WTC11 (cell line): ENCODE measurements at regions not wholly inside any gene's neighbourhood (a gene's known extent, or its start where the extent isn't known, plus 50 kb on each side); places are given as distances from the start of the nearest gene placed in this dataset.

ENCODE experiments used
- ATAC-seq: fragments of 200-7000 bp; cut with Tn5 transposase; 2 replicates; pipeline ENCODE4 v1.10.0; 2021; ENCODE audit warnings: mild to moderate bottlenecking, moderate library complexity
- CTCF ChIA-PET: fragments of 300-600 bp; sonication (Branson Sonifier 250); formaldehyde crosslinking; loops from one replicate; lab custom pipeline; 2021; ENCODE audit warnings: antibody characterized with exemption; lab: Charles Lee
- POLR2A ChIA-PET: fragments of 350-600 bp; sonication (Branson Sonifier 250); formaldehyde crosslinking; loops from one replicate; lab custom pipeline; 2021; ENCODE audit warnings: antibody characterized with exemption; lab: Charles Lee
- DNase-seq: peaks from one replicate; pipeline ENCODE4 v3.0.0; 2021; ENCODE audit warnings: low spot score
- H3K27ac Mint-ChIP-seq: 2 replicates; pipeline ENCODE4 v1.8.0; 2021; ENCODE audit warnings: mixed read lengths
- H3K27me3 Mint-ChIP-seq: 2 replicates; pipeline ENCODE4 v1.8.0; 2021; ENCODE audit warnings: low read depth, mild to moderate bottlenecking, moderate library complexity, mixed read lengths
- H3K36me3 Mint-ChIP-seq: 2 replicates; pipeline ENCODE4 v1.8.0; 2021; ENCODE audit warnings: mixed read lengths
- H3K4me1 Mint-ChIP-seq: 2 replicates; pipeline ENCODE4 v1.8.0; 2022; ENCODE audit warnings: mixed read lengths
- H3K4me3 Mint-ChIP-seq: 2 replicates; pipeline ENCODE4 v1.8.0; 2021; ENCODE audit warnings: mild to moderate bottlenecking, moderate library complexity, mixed read lengths
- H3K9me3 Mint-ChIP-seq: 2 replicates; pipeline ENCODE4 v1.8.0; 2021; ENCODE audit warnings: mixed read lengths
- ATF6 ChIP-seq: sonication (generic); formaldehyde crosslinking; IDR thresholded peaks from 2 replicates; pipeline ENCODE4 v1.8.1; 2023; ENCODE audit warnings: mild to moderate bottlenecking, missing genetic modification reagents
- CREM ChIP-seq: sonication (generic); formaldehyde crosslinking; IDR thresholded peaks from 2 replicates; pipeline ENCODE4 v1.8.1; 2022; ENCODE audit warnings: mild to moderate bottlenecking, missing genetic modification reagents, moderate library complexity
- ERG ChIP-seq: fragments of 250-450 bp; sonication (Bioruptor Pico); IDR thresholded peaks from 2 replicates; pipeline ENCODE4 v1.8.0; 2021; ENCODE audit warnings: mild to moderate bottlenecking
- FOXP1 ChIP-seq: sonication (generic); formaldehyde crosslinking; IDR thresholded peaks from 2 replicates; pipeline ENCODE4 v1.8.0; 2022; ENCODE audit warnings: missing genetic modification reagents, mild to moderate bottlenecking, moderate library complexity, borderline replicate concordance
- HMGXB4 ChIP-seq: sonication (generic); formaldehyde crosslinking; IDR thresholded peaks from 2 replicates; pipeline ENCODE4 v1.8.1; 2023; ENCODE audit warnings: mild to moderate bottlenecking, moderate library complexity, missing genetic modification reagents
- IRF1 ChIP-seq: sonication (generic); formaldehyde crosslinking; IDR thresholded peaks from 2 replicates; pipeline ENCODE4 v1.8.0; 2023; ENCODE audit warnings: missing genetic modification reagents
- IRF2 ChIP-seq: sonication (generic); formaldehyde crosslinking; IDR thresholded peaks from 2 replicates; pipeline ENCODE4 v1.8.0; 2022; ENCODE audit warnings: low read depth, missing genetic modification reagents, borderline replicate concordance
- KAT7 ChIP-seq: sonication (generic); formaldehyde crosslinking; IDR thresholded peaks from 2 replicates; pipeline ENCODE4 v1.8.1; 2023; ENCODE audit warnings: missing genetic modification reagents, mild to moderate bottlenecking, borderline replicate concordance
- MLX ChIP-seq: sonication (generic); formaldehyde crosslinking; IDR thresholded peaks from 2 replicates; pipeline ENCODE4 v1.8.1; 2023; ENCODE audit warnings: mild to moderate bottlenecking, missing genetic modification reagents, moderate library complexity
- NFATC4 ChIP-seq: fragments of 250-450 bp; sonication (Bioruptor Pico); IDR thresholded peaks from 2 replicates; pipeline ENCODE4 v1.9.0; 2021; ENCODE audit warnings: mild to moderate bottlenecking
- NFYB ChIP-seq: sonication (generic); formaldehyde crosslinking; conservative IDR thresholded peaks from 2 replicates; pipeline ENCODE4 v1.8.0; 2022; ENCODE audit warnings: low read depth, missing genetic modification reagents
- NR1H2 ChIP-seq: sonication (generic); formaldehyde crosslinking; IDR thresholded peaks from 2 replicates; pipeline ENCODE4 v1.9.0; 2021; ENCODE audit warnings: mild to moderate bottlenecking, moderate library complexity, missing genetic modification reagents
- PRDM15 ChIP-seq: sonication (generic); formaldehyde crosslinking; IDR thresholded peaks from 2 replicates; pipeline ENCODE4 v1.8.0; 2022; ENCODE audit warnings: missing genetic modification reagents
- PREB ChIP-seq: sonication (generic); formaldehyde crosslinking; IDR thresholded peaks from 2 replicates; pipeline ENCODE4 v1.8.1; 2022; ENCODE audit warnings: mild to moderate bottlenecking, missing genetic modification reagents, moderate library complexity, borderline replicate concordance
- RORB ChIP-seq: fragments of 250-450 bp; sonication (Bioruptor Pico); IDR thresholded peaks from 2 replicates; pipeline ENCODE4 v1.9.0; 2021; ENCODE audit warnings: mild to moderate bottlenecking
- TCF7 ChIP-seq: sonication (generic); formaldehyde crosslinking; IDR thresholded peaks from 2 replicates; pipeline ENCODE4 v1.8.0; 2022; ENCODE audit warnings: mild to moderate bottlenecking, low read depth, missing genetic modification reagents, moderate library complexity
- USF1 ChIP-seq: sonication (generic); formaldehyde crosslinking; IDR thresholded peaks from 2 replicates; pipeline ENCODE4 v1.8.0; 2022; ENCODE audit warnings: mild to moderate bottlenecking, missing genetic modification reagents
- ZNF121 ChIP-seq: sonication (generic); formaldehyde crosslinking; IDR thresholded peaks from 2 replicates; pipeline ENCODE4 v1.8.0; 2023; ENCODE audit warnings: missing genetic modification reagents
- ZNF532 ChIP-seq: fragments of 250-450 bp; sonication (Bioruptor Pico); IDR thresholded peaks from 2 replicates; pipeline ENCODE4 v1.9.0; 2021; ENCODE audit warnings: mild to moderate bottlenecking, borderline replicate concordance

GRCh38 chr2:56613254-56613653 is 429.5 kb downstream of the CCDC85A start:
- ChIA-PET POLR2A (no interaction called here), CTCF (no interaction called here)
- Mint-ChIP-seq H3K36me3 (no peaks in the 10 kb centered on the region), H3K27me3 (no peaks in the 10 kb centered on the region), H3K27ac (no peak overlapping the region), H3K9me3 (peaks cover 7% of the 10 kb centered on the region), H3K4me1 (peaks cover 8% of the 10 kb centered on the region), H3K4me3 (no peak overlapping the region)
- DNase-seq (no peak), ATAC-seq (no peak)
- TF ChIP-seq NFYB (CRISPR knock-in tag) (no peak), NFATC4 (CRISPR knock-in tag) (no peak), CREM (no peak), PRDM15 (no peak), PREB (CRISPR knock-in tag) (no peak), FOXP1 (no peak), IRF2 (CRISPR knock-in tag) (no peak), ZNF532 (no peak), USF1 (no peak)

GRCh38 chr2:56613920-56614319 is 430.1 kb downstream of the CCDC85A start:
- ATAC-seq: no peak
- H3K36me3 Mint-ChIP-seq: no peaks in the 10 kb centered on the region
- ChIA-PET POLR2A (no interaction called here), CTCF (no interaction called here)
- no peak for DNase-seq
- H3K9me3 Mint-ChIP-seq: peaks cover 14% of the 10 kb centered on the region
- TF ChIP-seq HMGXB4 (CRISPR knock-in tag) (no peak), TCF7 (no peak), KAT7 (CRISPR knock-in tag) (no peak), ERG (CRISPR knock-in tag) (no peak), FOXP1 (no peak), NR1H2 (CRISPR knock-in tag) (no peak), ATF6 (CRISPR knock-in tag) (no peak), RORB (CRISPR knock-in tag) (no peak), MLX (CRISPR knock-in tag) (no peak), IRF1 (no peak), ZNF121 (no peak)
- H3K4me3 Mint-ChIP-seq: no peak overlapping the region
- H3K27ac Mint-ChIP-seq: no peak overlapping the region
- peaks cover 8% of the 10 kb centered on the region for H3K4me1 Mint-ChIP-seq
- H3K27me3 Mint-ChIP-seq: no peaks in the 10 kb centered on the region
